Colon (tissue), 2 donors: ENCODE measurements at regions not wholly inside any gene's neighbourhood (a gene's known extent, or its start where the extent isn't known, plus 50 kb on each side); places are given as distances from the start of the nearest gene placed in this dataset.

ENCODE experiments used
- FAIRE-seq: peaks from 2 replicates; lab custom pipeline; 2012; peaks lifted over from hg19 to GRCh38; lab: Jason Lieb, UNC
- donor health status: control.
- donor health status: control.

DNA sequence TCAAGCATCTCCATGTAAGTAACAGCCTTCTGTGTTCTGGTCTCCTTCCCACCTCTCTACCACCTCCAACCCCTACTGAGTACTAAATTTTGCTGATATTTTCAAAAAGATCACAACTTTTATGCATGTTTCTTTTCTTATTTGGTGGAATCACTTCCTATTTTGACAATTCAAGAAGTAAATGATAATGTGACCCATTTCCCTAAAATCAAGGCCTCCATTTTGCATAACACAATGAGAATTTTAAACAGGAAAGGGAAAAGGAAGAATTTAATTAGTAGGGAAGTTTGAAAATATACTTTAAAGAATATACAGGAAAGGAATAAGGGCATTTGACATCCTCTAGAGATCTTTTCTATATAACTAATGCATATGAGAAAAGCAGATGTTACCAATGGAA is 212.9 kb upstream of the RASA1 start:
- FAIRE-seq, result no peak

DNA sequence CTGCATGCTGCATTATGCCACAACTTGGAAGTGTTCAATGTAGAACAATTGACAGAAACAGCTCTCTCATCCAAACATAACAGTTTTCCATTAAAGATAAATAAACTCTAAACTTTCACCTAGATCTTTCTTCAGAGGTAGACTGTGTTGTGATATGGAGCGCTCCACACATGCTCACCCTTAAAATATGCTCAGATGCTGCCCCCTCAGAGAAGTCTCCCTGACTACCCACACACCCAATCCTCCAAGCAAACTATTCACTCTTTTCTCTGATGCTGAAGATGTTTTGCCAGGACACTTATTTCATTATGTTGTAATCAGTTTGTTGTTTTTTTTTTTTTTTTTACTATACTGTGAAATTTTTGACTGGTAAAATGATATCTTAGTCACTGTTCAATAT is 206.6 kb upstream of the RASA1 start:
- no peak for FAIRE-seq

GRCh38 chr5:87069311-87069710 is 198.4 kb upstream of the RASA1 start:
- FAIRE-seq, result no peak

GRCh38 chr5:87069974-87070608 is 197.6 kb upstream of the RASA1 start:
- no peak for FAIRE-seq

- FAIRE-seq, result no peak
These were observed 193.6 kb upstream of the RASA1 start for GRCh38 chr5:87074072-87074471.

- no peak for FAIRE-seq
These were observed 192.6 kb upstream of the RASA1 start for GRCh38 chr5:87074934-87075541.

DNA sequence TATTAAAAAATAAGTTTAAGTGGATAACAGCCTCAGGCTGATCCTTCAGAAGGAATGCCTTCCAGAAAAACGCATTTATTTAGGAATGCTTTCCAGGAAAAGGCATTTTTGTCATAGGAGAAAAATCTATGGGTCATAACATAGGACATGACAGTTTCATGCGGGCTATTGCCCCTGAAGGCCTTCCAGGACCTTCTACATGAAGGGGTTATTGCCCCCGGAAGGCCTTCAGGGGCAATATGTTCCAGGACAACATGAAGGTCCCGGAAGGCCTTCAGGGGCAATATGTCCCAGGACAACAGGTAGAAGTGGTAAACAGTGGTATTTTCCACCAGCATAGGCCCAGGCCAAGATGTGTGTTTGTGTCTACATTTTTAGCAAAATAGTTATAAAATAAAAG is 191.3 kb upstream of the RASA1 start:
- FAIRE-seq, result no peak

- no peak for FAIRE-seq
These were observed 190.8 kb upstream of the RASA1 start for GRCh38 chr5:87076931-87077330.

GRCh38 chr5:87079219-87079618 is 188.5 kb upstream of the RASA1 start:
- FAIRE-seq, result no peak

GRCh38 chr5:87081016-87081415 is 186.7 kb upstream of the RASA1 start:
- FAIRE-seq, result peak; percentile 60

DNA sequence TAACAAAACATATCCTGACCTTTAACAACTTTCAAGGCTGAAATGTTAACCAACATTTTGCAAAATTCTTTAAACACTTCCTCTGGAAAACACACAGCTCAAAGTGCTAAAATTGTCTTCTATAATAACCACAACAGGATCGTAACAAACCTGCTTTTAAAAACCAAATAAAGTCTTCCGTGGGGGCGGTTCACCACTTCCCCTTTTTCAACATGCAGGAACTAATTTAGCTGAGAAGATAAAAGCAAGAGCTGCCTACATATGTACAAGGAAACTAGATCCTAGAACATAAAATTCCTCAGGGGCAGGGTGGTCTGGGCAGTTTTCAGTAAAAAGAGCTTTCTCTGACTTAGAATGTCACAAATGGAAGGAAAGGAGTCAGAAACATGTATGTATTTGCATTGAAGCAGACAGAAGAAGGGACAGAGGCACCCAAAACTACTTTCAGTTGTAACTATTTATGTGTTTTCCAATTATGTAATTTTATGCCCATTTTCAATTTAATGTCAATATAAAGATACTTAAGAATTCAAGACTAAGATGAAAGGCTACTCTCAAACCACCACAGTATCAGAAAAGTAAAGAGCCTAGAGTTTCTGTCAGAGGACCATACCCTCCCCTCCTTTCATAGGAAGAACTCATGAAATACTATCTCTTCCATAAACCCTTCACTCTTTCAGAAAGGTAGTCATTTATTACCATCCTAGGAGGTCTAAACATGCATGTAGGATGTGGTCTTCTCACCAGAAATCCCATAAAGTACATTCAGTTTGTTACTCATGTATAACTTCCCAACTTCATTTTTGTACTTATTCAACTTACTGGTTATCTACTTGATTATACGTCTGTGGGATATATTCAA is 185.9 kb upstream of the RASA1 start:
- no peak for FAIRE-seq

DNA sequence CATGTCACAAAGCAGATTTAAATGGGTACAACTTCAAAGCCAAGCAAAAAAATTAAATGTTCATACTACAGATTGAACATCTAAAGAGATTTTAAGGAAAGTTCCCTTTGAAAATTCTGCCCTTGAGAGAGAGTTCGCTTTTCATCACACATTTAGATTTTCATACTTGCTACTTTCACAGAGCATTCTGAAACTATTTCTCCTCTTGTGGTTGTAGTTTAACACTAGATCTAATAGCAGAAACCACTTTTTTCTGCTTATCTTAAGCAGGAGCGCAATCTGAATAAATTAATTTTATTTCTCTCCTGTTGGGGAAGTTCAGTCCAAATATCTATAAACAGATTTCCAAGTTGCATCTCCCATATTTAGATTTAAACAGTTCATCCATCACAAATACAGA is 173.3 kb upstream of the RASA1 start:
- FAIRE-seq, result no peak

GRCh38 chr5:87094833-87095232 is 172.8 kb upstream of the RASA1 start:
- FAIRE-seq, result no peak

DNA sequence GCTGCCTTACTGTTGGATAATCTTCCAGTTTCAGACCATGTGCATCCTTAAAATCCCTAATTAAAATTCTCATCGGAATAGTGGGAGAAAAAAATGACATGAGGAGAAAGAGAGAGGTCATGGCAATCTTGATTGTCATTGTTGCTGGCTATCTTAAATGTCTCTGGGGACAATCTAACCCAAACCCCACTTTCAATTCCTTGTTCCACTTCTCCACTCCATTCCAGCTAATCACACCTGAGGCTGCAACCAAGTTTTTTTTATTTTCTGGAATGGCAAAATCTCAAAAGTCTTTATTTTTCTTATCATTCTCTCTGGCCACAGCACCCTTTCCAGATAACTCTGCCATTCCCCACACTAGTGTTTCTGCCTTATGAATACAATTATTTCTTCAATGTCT is 171.9 kb upstream of the RASA1 start:
- FAIRE-seq, result no peak

DNA sequence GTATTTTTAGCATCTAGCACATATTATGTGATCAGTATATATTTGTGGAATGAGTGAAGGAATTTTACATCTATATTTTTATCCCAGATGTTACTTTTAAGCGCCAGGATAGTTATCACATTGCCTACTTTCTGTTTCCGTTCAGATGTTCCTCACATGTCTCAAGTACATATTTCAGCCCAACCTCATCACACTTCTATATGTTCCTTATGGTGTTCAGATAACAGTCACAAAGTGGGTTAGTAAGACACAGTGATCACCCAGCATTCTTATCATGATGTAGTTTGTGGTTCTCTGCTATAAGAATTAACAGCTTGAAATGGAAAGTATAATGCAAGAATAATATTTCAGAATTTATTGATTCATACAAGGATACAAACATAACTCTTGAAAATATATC is 170.0 kb upstream of the RASA1 start:
- no peak for FAIRE-seq

DNA sequence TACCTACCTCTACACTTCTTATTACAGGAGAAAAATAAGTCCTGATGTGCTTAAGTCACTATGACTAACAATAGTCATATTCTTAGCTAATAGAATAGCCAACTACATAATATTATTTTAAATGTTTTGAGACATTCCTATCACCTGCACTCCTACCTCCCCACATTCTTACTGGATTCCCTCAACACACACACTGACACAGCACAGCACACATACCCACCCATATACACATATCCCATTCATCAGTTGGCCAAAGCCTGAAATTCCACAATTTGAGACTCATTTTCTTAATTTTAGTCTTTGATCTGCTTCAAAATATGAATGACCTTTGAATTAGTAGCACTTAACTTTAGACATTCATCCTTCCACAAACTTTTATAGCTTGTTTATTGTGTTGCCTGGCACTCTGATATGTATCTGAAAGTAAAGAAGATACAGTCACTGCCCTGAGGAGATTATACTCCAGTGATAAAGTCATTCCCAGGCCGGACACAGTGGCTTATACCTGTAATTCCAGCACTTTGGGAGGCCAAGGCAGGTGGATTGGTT is 168.3 kb upstream of the RASA1 start:
- peak; percentile 18 for FAIRE-seq

GRCh38 chr5:87099968-87100367 is 167.7 kb upstream of the RASA1 start:
- FAIRE-seq, result no peak

- FAIRE-seq, result no peak
These were observed 166.4 kb upstream of the RASA1 start for GRCh38 chr5:87101321-87101720.

DNA sequence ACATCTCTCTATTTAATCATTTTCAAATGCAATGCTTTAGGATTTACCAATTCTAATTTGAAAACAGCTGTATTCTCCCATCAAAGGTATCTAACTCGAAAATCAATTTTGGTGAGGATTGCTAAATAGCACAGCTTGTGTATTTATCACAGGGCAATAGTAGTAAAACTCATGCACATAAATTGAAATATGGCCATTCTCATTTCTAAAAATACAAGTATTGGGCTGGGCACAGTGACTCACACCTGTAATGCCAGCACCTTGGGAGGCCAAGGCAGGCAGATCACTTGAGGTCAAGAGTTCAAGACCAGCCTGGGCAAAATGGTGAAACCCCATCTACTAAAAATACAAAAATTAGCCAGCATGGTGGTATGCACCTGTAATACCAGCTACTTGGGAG is 164.8 kb upstream of the RASA1 start:
- FAIRE-seq, result no peak

- peak; percentile 61 for FAIRE-seq
These were observed 163.9 kb upstream of the RASA1 start for GRCh38 chr5:87103616-87104287.

- FAIRE-seq, result no peak
These were observed 162.1 kb upstream of the RASA1 start for GRCh38 chr5:87105577-87105976.

DNA sequence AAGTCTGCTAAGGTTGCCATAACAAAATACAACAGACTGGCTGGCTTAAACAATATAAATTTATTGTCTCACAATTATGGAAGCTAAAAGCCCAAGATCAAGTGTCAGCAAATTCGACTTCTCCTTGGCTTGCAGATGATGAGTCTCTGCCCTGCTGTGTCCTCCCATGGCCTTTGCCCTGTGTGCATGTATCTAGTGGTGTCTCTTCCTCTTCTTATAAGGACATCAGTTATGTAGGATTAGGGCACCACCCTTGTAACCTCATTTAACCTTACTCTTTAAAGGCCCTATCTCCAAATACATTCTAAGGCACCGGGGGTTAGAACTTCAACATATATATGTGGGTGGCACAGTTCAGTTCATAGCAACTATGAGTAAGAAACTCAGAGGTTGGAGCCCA is 157.9 kb upstream of the RASA1 start:
- FAIRE-seq, result no peak

GRCh38 chr5:87110721-87111120 is 157.0 kb upstream of the RASA1 start:
- no peak for FAIRE-seq
